NCI-H774 (cell line): ENCODE measurements at regions not wholly inside any gene's neighbourhood (a gene's known extent, or its start where the extent isn't known, plus 50 kb on each side); places are given as distances from the start of the nearest gene placed in this dataset.
"Not testable (repeated sequence)": the region's sequence is repeated elsewhere in the genome, so short reads cannot be mapped to it uniquely, and the experiment has no call there.

Experiments
- DNase-seq: peaks from one replicate; lab custom pipeline; 2025; lab: John Stamatoyannopoulos, UW

DNA sequence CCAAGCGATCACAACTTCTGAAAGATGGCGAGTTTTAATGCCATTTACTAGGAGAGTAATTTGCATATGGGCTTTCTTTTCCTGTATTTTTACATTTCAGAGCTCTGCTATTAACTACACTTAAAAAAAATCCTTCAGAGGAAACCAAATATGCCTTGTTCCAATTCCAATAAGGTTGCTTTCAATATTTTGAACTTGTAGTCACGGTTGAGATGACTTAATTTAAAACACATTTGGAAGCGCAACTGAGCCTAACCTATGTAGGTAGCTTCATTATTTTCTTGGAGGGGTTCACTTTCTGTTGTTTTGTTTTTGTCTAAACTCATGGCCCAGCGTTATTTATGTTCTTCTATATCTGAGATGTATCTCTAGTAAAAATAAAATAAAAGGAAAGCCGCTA lies 93.4 kb downstream of the BLID start:
- DNase-seq, result no peak

DNA sequence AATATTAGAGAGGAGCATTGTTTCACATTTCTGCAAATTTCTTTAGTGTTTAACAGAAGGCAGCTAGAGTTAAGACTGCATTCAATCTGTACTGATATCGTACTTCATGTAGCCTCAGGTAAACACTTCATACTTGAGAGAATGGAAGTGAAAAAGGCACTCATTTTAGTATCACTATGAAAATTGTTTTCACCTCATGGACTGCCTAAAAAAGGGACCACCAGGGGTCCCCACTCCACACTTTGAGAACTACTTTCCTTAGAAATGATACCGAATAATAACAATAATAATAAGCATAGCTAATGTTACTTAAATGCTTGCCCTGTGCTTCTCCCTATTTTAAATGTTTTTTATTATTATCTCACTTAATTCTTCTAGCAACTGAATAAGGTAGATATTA lies 95.1 kb downstream of the BLID start:
- no peak for DNase-seq

DNA sequence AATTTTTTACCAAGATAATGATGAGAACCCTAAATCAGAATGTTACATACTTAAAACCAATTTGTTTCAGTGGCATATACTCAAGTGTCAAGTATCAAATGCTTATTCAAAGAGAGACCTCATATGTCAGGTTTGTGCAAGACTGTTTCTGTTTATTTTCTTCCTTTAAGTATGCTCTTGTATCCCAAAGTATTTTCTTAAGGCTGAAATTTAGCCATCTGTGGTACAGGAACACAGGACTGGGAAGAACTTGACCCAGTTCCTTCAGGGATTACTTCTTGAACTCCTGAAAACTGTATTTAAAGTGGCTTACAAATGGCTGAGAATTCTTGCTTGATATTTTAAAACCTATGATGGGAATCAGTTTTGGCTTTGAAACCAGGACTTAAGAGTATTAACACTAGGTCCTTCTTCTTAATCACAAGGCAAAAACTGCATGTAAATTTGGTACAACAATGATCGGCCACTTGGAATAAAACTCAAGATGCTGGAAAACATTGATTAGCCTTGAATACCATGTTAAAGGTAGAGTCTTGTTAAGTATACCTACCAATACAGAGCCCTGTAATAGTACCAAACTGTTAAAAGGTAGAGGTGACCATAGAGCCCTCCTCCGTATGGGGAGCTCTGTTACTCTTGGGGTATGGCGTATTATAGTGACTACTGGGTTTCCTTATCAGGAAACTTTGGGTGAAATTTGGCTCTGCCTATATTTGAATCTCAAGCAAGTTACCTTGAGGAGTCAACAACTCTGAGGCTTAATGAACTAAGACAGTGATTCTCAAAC lies 95.9 kb downstream of the BLID start:
- no peak for DNase-seq

DNA sequence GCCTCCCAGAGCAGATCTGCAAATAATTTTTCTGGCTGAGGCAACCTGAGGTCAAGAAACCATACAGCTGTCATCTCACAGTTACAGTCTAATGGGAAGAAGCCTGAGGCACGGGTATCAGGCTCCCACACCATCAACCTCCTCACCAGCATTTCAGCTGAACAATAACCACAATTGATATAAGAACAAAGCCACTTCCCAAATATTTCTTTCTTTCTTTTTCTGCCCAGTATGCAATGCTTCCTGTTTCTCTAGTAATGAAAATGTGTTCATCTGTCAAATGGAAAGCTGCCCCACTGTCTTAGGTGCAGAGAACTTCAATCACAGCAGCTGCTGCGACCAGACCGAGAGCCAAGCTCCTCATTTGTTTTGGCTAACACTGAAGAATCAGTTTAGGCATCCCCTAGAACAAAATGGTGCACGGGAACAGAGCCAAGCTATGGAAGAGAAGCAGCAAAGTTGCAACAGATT lies 108.4 kb downstream of the BLID start:
- DNase-seq, result no peak

DNA sequence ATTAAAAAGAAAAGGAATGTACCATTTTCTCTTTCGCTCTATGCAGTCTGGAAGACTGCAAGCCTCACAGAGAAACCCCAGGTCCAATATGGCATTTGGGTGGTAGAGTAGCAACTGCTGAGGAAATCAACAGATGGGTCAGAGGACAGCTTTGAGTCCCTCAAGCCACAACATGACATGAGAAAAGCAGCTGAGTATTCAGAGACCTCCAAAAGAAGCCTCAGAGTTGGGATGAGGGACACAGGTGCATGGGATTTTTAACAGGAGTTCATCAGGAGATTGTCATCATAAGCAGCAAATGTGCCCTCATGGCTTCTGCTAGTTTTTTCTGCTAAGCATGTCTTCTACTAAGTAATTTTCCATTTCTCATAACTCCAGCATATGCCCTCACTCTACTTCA lies 111.6 kb downstream of the BLID start:
- DNase-seq, result no peak

DNA sequence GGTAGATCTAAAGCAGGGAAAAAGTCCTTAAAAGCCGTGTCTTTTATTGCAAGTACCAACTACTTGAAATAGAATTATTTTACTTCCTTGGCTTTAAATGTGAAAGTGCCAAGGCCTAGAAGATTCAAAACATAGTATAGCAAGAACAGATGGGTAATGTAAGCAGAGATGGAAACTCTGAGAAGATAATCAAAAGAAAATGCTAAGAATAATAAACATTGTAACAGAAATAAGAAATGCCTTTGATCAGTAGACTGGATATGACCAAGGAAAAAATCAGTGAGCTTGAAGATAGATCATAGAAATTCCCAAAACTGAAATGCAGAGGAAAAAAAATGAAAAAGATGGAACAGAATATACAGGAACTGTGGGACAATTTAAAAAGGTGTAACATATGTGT lies 113.1 kb downstream of the BLID start:
- DNase-seq, result no peak

DNA sequence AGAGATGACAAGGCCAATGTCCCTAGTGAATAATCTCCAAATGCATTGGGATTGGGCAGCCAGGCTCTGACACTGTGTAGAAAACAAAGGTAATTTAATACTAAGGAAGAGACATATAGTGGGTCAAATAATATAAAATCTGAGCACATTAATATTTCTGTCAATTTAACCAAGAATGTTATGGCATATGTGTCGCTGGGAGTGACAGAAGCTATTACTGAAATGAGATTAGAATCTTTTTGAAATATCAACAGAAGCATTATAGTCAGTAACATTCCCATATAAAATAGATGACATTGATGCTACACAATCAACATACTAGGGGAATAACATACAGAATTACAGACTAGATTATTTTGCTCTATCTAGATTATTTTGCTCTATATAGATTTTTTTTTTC lies 114.0 kb downstream of the BLID start:
- DNase-seq, result no peak

DNA sequence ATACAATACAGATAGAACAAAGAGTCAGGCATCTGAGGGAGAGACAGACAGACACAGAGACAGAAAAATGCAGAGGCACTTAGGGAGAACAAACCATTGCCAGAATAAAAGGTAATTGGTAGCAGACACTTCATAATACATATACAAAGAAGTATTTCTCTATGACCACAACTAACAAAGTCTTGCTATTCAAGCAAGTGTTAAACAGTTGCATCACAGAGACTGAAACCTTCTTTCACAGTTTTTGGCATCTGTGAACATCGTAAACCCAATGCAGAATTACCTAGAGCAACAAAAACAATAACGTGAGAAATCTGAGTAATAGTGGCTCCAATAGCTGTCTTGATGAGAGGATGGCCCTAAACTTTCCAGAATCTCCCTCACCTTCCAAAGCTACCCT lies 116.4 kb downstream of the BLID start:
- no peak for DNase-seq

DNA sequence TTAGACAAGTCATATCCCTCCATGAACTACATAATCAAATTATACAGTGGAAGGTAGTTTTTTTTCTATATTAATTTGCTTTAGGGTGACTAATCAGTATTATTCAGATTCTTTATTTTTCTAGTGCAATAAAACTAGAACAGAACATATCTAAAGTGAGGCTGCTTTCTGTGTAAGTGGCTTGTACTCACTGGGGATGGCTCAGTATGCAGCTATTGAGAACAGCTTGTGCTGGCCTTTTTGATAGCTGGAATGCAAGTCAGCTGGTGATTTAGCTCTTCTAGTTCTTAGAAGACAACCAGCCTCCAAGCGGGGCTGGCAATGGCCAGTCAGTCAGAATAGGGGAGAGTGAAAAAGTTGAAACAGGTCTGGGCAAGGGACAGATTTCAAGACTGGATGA lies 119.4 kb downstream of the BLID start:
- no peak for DNase-seq

DNA sequence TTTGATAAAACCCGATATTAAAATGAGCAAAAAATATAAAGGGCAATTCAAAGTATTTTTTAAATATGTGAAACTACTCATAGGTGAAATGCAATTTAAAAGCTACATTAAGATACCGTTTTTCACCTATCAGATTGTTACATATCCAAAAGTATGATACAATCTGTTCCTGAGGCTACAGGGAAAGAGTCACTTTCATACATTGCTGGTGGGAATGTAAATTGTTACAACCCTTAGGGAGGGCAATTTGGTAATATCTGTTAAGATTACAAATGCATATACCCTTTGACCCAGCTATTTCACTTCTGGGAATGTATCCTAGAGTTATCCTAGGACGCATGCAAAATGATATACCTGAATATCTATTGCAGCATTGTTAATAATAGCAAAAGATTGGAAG lies 132.1 kb downstream of the BLID start:
- DNase-seq, result no peak

DNA sequence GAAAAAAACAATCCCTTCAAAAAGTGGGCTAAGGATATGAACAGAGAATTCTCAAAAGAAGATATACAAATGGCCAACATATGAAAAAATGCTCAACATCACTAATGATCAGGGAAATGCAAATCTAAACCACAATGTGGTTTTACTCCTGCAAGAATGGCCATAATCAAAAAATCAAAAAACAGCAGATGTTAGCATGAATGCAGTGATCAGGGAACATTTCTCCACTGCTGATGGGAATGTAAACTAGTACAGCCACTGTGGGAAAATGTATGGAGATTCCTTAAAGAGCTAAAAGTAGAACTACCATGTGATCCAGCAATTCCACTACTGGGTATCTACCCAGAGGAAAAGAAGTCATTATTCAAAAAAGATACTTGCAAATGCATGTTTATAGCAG lies 138.1 kb downstream of the BLID start:
- DNase-seq, result not testable (repeated sequence)

DNA sequence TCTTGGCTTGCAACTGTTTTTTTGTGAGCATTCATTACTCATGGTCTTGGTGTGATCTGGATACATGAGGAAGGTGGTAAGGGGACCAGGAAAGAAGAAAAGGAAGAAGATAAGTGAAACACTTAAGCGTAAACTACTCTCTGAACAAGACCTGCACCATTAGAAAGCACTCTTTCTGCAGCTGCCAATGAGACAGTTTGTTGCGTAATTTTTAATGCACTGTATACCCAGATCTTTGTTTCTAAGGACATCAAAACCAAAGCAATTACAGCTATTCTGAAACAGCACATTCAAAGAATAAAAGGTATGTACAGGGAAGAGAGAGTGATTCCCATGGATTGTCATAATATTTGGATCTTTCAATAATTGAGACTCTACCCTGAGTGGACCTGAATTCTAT lies 147.4 kb downstream of the BLID start:
- DNase-seq, result no peak

DNA sequence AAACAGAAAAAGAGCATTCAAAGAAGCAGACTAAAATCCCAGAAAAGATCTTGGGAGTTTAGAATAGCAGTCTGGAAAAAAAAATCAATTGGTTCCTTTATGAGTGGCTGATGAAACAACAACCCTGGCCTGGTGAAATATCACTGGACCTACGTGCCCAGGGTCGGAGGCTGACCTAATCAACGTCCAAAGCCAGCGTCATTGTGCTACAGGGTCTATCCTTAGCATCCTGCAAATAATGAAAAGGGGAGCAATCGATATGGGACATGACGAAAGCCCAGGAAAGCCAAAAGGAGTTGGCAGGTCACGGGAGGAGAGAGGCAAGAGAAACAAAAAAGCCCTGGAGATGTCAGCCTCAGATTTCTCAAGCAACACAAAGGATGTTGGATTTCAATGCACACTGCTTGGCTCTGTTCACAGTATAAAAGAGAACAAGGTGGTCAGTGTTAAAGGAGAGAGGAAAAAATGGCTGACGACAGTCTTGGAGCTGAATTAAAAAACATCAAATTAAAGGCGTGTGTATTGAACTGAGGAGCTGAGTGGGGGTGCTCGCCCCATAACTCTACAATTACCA lies 148.8 kb downstream of the BLID start:
- no peak for DNase-seq

DNA sequence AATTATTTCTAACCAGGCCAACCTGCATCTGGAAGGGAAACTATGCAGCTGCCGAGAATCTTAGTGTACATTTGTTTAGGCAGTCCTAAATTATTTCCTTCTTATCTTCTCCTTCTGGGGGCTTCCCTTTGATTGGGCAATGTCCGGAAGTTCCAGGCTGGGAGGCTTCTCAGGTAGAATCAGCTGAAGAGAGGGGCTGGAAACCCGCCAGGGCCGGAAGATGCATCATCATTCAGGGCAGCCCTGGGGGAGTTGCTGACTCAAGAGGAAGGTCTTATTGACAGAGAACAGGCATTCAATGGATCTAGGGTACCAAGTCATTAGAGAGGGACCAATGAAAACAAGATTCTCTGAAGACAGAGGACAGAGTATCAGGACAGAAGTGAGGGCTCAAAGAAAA lies 150.7 kb downstream of the BLID start:
- no peak for DNase-seq

DNA sequence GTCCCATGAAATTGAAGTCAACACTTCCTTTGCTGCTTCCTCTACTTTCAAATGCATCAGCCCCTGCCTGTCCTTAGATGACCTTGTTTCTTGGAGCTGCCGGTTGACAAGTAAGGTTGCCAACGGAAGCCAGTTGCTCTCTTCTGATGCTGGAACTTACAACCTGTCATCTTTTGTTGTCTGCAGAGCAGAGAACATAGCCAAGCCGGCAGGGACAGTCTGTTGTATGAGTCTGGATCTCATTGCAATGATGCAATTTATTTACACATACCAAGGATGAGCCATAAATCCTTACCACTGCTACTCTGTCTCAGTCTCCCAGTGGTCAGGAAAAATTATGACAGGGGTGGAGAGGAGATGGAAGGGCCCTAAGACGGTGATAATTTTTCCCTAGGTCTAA lies 151.4 kb downstream of the BLID start:
- no peak for DNase-seq

DNA sequence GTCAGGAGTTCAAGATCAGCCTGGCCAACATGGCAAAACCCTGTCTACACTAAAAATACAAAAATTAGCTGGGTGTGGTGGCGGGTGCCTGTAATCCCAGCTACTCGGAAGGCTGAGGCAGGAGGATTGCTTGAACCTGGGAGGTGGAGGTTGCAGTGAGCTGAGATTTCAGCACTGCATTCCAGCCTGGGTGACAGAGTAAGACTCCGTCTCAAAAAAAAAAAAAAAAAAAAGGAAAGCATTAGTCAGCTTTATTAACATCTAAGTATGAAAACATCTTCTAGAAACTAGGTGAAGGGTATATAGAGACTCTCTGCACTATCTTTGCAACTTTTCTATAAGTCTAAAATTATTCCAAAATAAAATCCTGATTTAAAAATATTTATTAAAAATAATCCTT lies 152.2 kb downstream of the BLID start:
- DNase-seq, result not testable (repeated sequence)

DNA sequence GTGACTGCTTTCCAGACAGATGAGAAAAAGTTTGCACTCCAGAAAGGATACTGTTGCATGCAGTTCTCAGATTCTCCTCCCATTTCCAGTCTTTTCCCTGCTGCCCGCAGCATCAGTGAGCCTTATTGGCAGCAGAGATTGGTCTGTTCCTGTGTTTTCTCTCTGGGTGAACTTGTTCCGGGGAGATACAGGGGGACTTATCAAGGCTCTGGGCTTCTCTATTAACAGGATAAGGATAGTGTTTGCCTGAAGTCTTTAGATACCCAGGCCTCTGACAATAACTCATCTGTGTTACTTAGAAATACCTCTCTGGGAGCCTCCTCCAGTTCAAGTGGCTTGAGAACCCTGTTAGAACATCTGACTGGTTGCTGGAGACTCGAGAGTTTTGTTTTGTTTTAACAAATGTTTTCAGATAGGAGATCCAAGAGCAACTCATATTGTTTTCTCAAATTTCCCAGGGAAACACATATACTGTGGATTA lies 154.7 kb downstream of the BLID start:
- no peak for DNase-seq

DNA sequence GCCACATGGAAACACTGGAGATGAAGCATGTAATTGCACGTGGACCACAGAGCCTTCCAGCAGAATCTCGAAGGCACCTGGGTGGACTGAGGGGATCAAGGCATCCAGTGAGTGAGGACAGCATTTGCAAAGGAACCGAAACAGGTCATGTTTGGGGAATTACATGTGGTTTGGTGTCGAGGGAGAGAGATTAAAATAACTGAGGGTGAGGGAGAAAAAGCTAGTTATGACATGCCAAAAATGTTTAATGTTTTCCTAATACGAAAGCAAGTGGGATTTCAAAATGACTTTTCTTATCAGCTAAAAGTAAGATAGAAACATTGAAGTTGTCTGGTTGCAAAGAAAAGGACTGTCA lies 157.1 kb downstream of the BLID start:
- no peak for DNase-seq

DNA sequence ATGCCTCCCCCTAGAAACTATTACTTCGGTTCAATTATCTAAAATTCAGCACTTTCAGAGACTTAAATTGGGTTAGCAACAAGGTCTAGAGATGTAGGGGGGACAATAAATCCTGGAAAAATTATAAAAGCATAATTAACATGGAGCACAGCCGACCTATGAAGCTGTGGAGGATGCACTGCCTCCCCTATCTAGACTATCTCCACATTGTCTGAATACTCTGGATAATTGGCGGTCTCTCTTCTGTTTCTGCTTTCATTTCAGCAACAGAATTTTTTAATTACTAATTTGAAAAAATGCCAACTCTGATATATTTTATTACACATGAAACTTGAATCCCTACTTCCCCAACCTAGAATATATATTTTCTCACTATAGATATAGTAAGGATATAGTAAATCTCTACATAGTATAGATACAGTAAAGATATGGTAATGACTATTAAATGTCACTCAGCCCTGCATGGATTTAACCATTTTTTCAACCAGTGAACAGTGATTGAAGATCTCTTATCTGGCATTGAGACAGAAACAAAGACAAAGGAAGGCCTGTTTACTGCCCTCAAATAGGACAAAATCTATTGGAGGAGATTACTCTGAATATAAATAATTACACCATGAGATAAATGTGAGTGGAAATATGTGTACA lies 157.6 kb downstream of the BLID start:
- no peak for DNase-seq

DNA sequence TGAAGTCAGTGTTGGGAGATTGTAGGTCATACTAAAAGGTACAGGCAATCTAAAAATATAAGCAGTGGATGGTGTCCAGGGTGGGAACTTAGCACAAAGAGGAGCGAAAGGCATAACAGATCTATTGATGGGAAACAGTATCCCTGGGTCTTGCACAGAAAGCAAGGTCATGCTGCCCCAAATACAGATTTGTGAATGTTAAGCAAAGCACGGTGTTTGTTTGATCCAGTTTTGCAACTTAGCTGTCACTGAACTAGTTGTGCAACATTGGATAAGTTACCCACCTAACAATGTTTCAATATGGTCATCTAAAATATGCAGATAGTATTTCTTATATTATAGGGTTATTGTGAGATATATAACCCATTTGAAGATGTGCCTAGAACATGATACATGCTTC lies 162.9 kb downstream of the BLID start:
- no peak for DNase-seq

DNA sequence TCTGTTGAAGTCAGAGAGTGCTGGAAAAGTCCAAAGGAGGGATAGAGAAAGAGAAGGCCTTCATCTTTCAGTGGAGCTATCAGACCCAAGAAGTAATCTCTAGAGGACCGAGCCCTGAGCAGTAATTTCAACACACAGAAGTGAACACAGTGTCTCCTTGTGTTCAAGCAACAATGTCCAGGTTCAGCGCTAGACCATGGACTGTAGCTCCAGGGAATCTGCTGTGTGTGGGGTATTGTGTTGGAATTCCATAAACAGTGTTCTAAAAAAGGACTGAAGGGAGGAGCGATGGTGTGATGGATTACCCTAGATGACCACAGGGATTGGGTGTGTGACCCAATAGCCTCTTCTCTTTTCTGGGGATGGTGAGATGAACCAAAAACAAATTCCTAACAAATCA lies 165.9 kb downstream of the BLID start:
- DNase-seq, result no peak

DNA sequence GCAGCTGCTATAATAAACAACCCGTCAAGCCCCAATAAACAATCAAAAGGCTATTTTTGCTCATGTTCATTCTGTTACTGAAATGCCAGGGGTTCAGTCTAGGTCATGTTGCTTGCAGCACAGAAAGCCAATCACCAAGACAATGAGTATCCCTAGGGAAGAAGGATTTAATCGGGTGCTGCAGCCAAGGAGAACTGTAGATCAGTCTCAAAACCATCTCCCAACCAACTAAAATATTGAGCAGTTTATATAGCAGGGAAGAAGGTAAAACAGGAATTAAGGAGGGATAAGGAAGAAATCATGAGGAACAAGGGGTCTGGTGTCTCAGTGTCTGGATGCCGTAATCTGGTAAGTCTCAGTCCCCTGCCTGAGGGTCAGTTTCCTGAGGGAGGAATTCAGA lies 169.5 kb downstream of the BLID start:
- no peak for DNase-seq

DNA sequence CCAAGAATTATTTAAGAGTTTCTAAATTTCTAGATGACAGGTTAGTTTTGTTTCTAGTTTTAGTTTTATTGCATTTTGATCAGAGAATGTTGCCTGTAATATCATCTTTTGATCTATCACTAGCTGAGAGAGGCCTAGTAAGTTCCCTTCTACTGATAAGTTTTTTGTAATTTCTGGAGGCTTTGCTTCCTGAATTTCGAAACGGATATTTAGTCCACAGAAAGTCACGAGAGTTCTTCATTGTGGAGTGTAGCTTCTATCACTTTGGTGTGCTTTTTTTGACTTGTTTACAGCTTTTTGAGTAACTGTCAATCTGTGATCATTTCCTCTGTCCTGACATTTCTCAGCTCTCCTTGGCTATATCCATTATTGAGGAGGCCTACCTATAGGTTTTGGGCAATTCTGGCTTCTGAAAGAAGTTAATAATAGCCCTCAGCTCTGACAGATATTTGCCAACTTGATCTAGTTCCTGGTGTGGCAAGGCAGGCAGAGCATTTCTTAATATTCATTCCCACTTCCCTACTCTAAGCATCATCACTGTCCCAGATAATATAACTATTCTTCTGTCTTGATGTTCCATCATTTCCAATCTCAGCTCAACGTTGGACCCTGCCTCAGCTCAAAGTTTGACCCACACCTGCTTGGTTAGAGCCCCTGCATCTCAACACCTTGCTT lies 171.3 kb downstream of the BLID start:
- DNase-seq, result no peak
